ENCODE measurements at regions not wholly inside any gene's neighbourhood (a gene's known extent, or its start where the extent isn't known, plus 50 kb on each side); places are given as distances from the start of the nearest gene placed in this dataset.

DNA sequence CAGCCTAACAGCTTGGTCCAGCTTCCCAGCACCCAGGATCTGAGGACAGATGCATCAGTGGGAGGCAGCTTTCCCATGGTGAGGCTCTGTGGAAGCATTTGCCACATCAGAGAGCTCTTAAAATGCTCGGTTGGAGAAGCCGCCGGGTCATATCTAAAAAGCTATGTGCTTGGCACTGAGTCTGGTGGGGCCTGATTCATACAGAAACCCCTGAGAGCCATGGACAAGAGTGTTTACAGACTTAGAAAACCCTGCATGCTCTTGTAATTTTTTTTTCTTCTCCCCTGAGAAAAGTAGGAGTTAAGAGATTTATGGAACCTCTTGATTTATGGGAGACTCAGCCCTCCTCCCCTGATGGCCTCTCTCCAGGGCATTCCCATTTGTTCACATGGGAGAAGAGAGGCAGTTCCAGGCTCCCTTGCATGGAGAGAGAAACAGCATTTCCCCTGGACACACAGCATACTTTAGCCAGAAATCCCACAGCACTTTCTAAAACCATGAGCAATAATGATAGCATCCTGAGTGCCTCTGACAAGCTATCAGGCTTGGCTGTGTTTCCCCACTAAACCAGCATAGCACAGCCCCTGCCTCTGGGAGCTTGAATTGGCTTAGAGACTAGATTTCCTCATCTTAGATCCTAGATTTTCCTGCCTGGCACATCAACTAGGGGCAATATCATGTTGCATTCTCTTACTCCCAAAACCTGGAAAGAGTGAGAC is 322.1 kb upstream of the AUTS2 start:
- TF ChIP-seq, protein P1, sequence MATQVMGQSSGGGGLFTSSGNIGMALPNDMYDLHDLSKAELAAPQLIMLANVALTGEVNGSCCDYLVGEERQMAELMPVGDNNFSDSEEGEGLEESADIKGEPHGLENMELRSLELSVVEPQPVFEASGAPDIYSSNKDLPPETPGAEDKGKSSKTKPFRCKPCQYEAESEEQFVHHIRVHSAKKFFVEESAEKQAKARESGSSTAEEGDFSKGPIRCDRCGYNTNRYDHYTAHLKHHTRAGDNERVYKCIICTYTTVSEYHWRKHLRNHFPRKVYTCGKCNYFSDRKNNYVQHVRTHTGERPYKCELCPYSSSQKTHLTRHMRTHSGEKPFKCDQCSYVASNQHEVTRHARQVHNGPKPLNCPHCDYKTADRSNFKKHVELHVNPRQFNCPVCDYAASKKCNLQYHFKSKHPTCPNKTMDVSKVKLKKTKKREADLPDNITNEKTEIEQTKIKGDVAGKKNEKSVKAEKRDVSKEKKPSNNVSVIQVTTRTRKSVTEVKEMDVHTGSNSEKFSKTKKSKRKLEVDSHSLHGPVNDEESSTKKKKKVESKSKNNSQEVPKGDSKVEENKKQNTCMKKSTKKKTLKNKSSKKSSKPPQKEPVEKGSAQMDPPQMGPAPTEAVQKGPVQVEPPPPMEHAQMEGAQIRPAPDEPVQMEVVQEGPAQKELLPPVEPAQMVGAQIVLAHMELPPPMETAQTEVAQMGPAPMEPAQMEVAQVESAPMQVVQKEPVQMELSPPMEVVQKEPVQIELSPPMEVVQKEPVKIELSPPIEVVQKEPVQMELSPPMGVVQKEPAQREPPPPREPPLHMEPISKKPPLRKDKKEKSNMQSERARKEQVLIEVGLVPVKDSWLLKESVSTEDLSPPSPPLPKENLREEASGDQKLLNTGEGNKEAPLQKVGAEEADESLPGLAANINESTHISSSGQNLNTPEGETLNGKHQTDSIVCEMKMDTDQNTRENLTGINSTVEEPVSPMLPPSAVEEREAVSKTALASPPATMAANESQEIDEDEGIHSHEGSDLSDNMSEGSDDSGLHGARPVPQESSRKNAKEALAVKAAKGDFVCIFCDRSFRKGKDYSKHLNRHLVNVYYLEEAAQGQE (IDR thresholded peaks at IDR 0.05; ENCODE audit: insufficient read depth in 1 of 2, low read depth in 2 of 2, low read length in 2 of 2) = no peak
- TF ChIP-seq FOXP2 (optimal IDR thresholded peaks at IDR 0.05; ENCODE audit: borderline replicate concordance, extremely low read depth, extremely low read length, insufficient read depth) (no peak), TAF1 (IDR thresholded peaks at IDR 0.05; ENCODE audit: borderline replicate concordance, insufficient read depth, low read length) (no peak), POLR2AphosphoS5 (IDR thresholded peaks at IDR 0.05; ENCODE audit: low read depth, low read length) (no peak), SIN3A (IDR thresholded peaks at IDR 0.05; ENCODE audit: borderline replicate concordance, insufficient read depth, low read length) (no peak)

DNA sequence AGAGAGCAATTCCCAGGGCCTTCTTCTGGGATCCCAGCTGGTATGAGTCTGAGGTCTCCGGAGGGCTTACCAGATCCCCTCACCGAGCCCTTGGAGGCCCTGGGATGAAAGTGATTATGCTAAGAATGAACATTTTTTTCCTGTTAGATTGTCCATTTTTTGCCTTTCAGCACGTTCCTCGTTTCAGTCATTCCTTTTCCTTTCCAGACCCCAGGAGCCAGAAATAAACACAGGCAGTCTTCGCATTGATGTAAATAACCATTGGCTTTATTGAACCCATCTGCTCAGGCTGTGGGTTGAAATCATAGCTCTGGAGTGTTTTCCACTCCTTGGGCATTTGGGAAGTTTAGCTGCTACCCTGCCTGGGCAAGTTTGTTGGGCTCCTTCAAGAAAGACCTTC is 320.9 kb upstream of the AUTS2 start:
- no peak for TF ChIP-seq SIN3A (IDR thresholded peaks at IDR 0.05; ENCODE audit: borderline replicate concordance, insufficient read depth, low read length)
- TF ChIP-seq TAF1 (IDR thresholded peaks at IDR 0.05; ENCODE audit: borderline replicate concordance, insufficient read depth, low read length) = no peak
- TF ChIP-seq, protein P1 (IDR thresholded peaks at IDR 0.05; ENCODE audit: insufficient read depth in 1 of 2, low read depth in 2 of 2, low read length in 2 of 2) = no peak
- TF ChIP-seq POLR2AphosphoS5 (IDR thresholded peaks at IDR 0.05; ENCODE audit: low read depth, low read length) = no peak
- no peak for TF ChIP-seq FOXP2 (optimal IDR thresholded peaks at IDR 0.05; ENCODE audit: borderline replicate concordance, extremely low read depth, extremely low read length, insufficient read depth)

DNA sequence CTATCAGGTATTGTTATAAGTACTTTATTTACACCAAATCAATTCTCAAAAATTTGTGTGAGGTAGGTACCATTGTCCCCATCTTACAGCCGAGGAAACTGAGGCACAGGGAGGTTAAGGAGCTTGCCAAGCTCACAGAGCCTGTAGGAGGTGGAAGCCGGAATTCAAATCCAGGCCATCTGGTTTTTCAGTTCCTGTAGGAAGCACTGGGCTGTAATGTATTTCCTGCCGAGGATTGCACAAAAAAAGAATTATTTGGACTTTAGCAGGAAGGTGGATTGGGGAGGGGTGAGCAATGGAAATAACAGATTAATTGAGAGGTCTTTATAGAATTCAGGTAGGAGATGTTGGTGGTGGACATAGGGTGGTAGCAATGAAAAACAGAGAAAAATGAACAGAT is 315.3 kb upstream of the AUTS2 start:
- TF ChIP-seq TAF1 (IDR thresholded peaks at IDR 0.05; ENCODE audit: borderline replicate concordance, insufficient read depth, low read length) (no peak), SIN3A (IDR thresholded peaks at IDR 0.05; ENCODE audit: borderline replicate concordance, insufficient read depth, low read length) (no peak), FOXP2 (optimal IDR thresholded peaks at IDR 0.05; ENCODE audit: borderline replicate concordance, extremely low read depth, extremely low read length, insufficient read depth) (no peak), POLR2AphosphoS5 (IDR thresholded peaks at IDR 0.05; ENCODE audit: low read depth, low read length) (no peak)
- TF ChIP-seq, protein P1 (IDR thresholded peaks at IDR 0.05; ENCODE audit: insufficient read depth in 1 of 2, low read depth in 2 of 2, low read length in 2 of 2) = no peak

DNA sequence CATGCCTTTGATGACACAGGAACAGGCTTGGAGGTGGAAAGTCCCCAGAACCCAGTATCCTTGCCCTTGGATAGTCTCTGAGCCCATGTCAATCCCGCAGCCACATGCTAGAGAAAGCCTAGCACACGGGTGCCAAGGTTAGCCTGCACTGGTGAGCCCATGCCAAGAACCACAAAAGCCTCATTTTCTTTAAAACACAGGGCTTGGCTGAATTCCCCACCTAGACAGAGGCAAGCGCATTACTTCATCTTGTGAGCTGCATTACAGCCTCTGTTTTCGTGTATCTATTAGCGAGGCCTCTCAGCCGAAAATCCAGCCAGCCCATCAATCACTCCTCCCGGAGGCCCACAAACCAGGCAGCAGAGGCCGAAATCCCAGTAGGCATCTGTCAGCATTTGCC is 314.9 kb upstream of the AUTS2 start:
- no peak for TF ChIP-seq SIN3A (IDR thresholded peaks at IDR 0.05; ENCODE audit: borderline replicate concordance, insufficient read depth, low read length)
- TF ChIP-seq, protein P1 (IDR thresholded peaks at IDR 0.05; ENCODE audit: insufficient read depth in 1 of 2, low read depth in 2 of 2, low read length in 2 of 2) = no peak

DNA sequence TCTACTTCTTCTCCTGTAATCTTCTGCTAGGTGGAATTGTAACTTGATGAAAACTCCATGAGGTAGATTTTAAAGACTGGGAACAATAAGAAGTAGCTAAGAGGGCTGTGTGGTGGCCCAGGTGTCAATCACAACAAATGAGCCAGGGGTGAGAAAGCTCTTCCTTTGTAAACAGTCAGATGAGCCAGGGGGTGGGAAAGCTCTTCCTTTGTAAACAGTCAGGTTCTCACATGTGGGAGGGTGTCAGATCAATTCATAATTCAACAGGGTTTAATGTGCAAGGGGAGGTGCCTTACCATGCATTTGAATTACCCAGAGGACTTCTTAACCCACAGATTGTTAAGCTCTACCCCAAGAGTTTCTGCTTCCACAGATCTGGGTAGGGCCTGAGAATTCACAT is 312.4 kb upstream of the AUTS2 start:
- TF ChIP-seq, protein P1 (IDR thresholded peaks at IDR 0.05; ENCODE audit: insufficient read depth in 1 of 2, low read depth in 2 of 2, low read length in 2 of 2) = no peak
- TF ChIP-seq FOXP2 (optimal IDR thresholded peaks at IDR 0.05; ENCODE audit: borderline replicate concordance, extremely low read depth, extremely low read length, insufficient read depth) (no peak), POLR2AphosphoS5 (IDR thresholded peaks at IDR 0.05; ENCODE audit: low read depth, low read length) (no peak), TAF1 (IDR thresholded peaks at IDR 0.05; ENCODE audit: borderline replicate concordance, insufficient read depth, low read length) (no peak), SIN3A (IDR thresholded peaks at IDR 0.05; ENCODE audit: borderline replicate concordance, insufficient read depth, low read length) (no peak)

Measured in PFSK-1 (cell line).